Mesodermal cell (in vitro differentiated cells): ENCODE measurements at regions not wholly inside any gene's neighbourhood (a gene's known extent, or its start where the extent isn't known, plus 50 kb on each side); places are given as distances from the start of the nearest gene placed in this dataset.
"Not testable (repeated sequence)": the region's sequence is repeated elsewhere in the genome, so short reads cannot be mapped to it uniquely, and the experiment has no call there.

Experiments used
- H3K27ac ChIP-seq: 2 replicates; pipeline ENCODE4 v1.7.0; 2013; ENCODE audit warnings: mild to moderate bottlenecking, low read depth, low read length, moderate library complexity; ENCODE audit not compliant: severe bottlenecking
- H3K36me3 ChIP-seq: 2 replicates; pipeline ENCODE4 v1.7.1; 2013; ENCODE audit warnings: mild to moderate bottlenecking, low read length, moderate library complexity; ENCODE audit not compliant: control insufficient read depth, insufficient read depth
- H3K4me1 ChIP-seq: one replicate; pipeline ENCODE4 v1.7.1; 2013; ENCODE audit warnings: mild to moderate bottlenecking, low read length; ENCODE audit not compliant: insufficient read depth, control insufficient read depth, poor library complexity, severe bottlenecking
- H3K4me3 ChIP-seq: 2 replicates; pipeline ENCODE4 v1.7.0; 2013; ENCODE audit warnings: low read length, control low read depth, mild to moderate bottlenecking; ENCODE audit not compliant: insufficient read depth, poor library complexity, severe bottlenecking; ENCODE audit errors: extremely low read depth
- H3K9me3 ChIP-seq: 2 replicates; pipeline ENCODE4 v1.7.1; 2013; ENCODE audit warnings: mild to moderate bottlenecking, low read length, moderate library complexity; ENCODE audit not compliant: control insufficient read depth
- WGBS, 2 experiments: methylation state at CpG; one replicate each; pipeline ENCODE4 v1.1.5; 2013; ENCODE audit warnings: missing lambda C conversion rate in 2 of 2; ENCODE audit not compliant: insufficient coverage in 2 of 2; 5-methylcytosine and 5-hydroxymethylcytosine counted together

- WGBS, 2 experiments = no CpG with 5 or more reads among the region's 1 CpG
- Histone ChIP-seq H3K27ac (no peak overlapping the region), H3K4me3 (no peak overlapping the region), H3K36me3 (no peaks in the 10 kb centered on the region), H3K4me1 (peaks cover 2% of the 10 kb centered on the region), H3K9me3 (no peaks in the 10 kb centered on the region)
Observed at GRCh38 chr11:23924226-23924625, 572.6 kb upstream of the LUZP2 start.

- peaks cover 12% of the 10 kb centered on the region for H3K4me1 ChIP-seq
- no peak overlapping the region for H3K4me3 ChIP-seq
- H3K27ac ChIP-seq = no peak overlapping the region
- no peaks in the 10 kb centered on the region for H3K36me3 ChIP-seq
- WGBS, 2 experiments = 92 to 100% methylated on average over 1 of the region's 2 CpGs
- no peaks in the 10 kb centered on the region for H3K9me3 ChIP-seq
Observed at GRCh38 chr11:23931443-23931842, 565.4 kb upstream of the LUZP2 start.

- Histone ChIP-seq H3K27ac (no peak overlapping the region), H3K9me3 (no peaks in the 10 kb centered on the region), H3K4me1 (peaks cover 12% of the 10 kb centered on the region), H3K4me3 (no peak overlapping the region), H3K36me3 (no peaks in the 10 kb centered on the region)
Observed at GRCh38 chr11:23932485-23932898, 564.4 kb upstream of the LUZP2 start.

GRCh38 chr11:23933721-23934120 is 563.1 kb upstream of the LUZP2 start:
- no peaks in the 10 kb centered on the region for H3K36me3 ChIP-seq
- H3K9me3 ChIP-seq = no peaks in the 10 kb centered on the region
- H3K4me3 ChIP-seq = no peak overlapping the region
- 86 to 100% methylated on average over 2 of the region's 9 CpGs for WGBS, 2 experiments
- H3K4me1 ChIP-seq = peaks cover 12% of the 10 kb centered on the region
- no peak overlapping the region for H3K27ac ChIP-seq

- H3K4me1 ChIP-seq = peaks cover 12% of the 10 kb centered on the region
- not testable (repeated sequence) for H3K27ac ChIP-seq, H3K4me3 ChIP-seq, H3K36me3 ChIP-seq, H3K9me3 ChIP-seq
- WGBS, 2 experiments = 98% methylated on average over 16 to 23 of the region's 27 CpGs
Observed at GRCh38 chr11:23934671-23935270, 562.1 kb upstream of the LUZP2 start.

GRCh38 chr11:23942117-23942815 is 554.6 kb upstream of the LUZP2 start:
- not testable (repeated sequence) for H3K36me3 ChIP-seq, H3K9me3 ChIP-seq, H3K4me3 ChIP-seq, H3K27ac ChIP-seq, H3K4me1 ChIP-seq
- WGBS, 2 experiments = 93 to 97% methylated on average over 16 to 22 of the region's 31 CpGs

GRCh38 chr11:23944923-23945322 is 551.9 kb upstream of the LUZP2 start:
- WGBS, 2 experiments = 100% methylated on average over 1 of the region's 2 CpGs; no CpG with 5 or more reads in 1 of the 2 experiments
- Histone ChIP-seq H3K9me3 (no peaks in the 10 kb centered on the region), H3K4me3 (no peak overlapping the region), H3K4me1 (no peaks in the 10 kb centered on the region), H3K27ac (no peak overlapping the region), H3K36me3 (no peaks in the 10 kb centered on the region)

- H3K4me1 ChIP-seq = no peaks in the 10 kb centered on the region
- H3K9me3 ChIP-seq = no peaks in the 10 kb centered on the region
- no peak overlapping the region for H3K27ac ChIP-seq
- no peak overlapping the region for H3K4me3 ChIP-seq
- no peaks in the 10 kb centered on the region for H3K36me3 ChIP-seq
Observed at GRCh38 chr11:23947883-23948282, 549.0 kb upstream of the LUZP2 start.

- Histone ChIP-seq H3K4me1 (no peaks in the 10 kb centered on the region), H3K36me3 (no peaks in the 10 kb centered on the region), H3K27ac (no peak overlapping the region), H3K9me3 (no peaks in the 10 kb centered on the region), H3K4me3 (no peak overlapping the region)
- WGBS, 2 experiments = 80 to 100% methylated on average over 2 of the region's 2 CpGs
Observed at GRCh38 chr11:23948851-23949250, 548.0 kb upstream of the LUZP2 start.

- H3K9me3 ChIP-seq = no peaks in the 10 kb centered on the region
- H3K4me3 ChIP-seq = no peak overlapping the region
- no peaks in the 10 kb centered on the region for H3K4me1 ChIP-seq
- 88% methylated on average over 1 of the region's 2 CpGs; no CpG with 5 or more reads in 1 of the 2 experiments for WGBS, 2 experiments
- no peaks in the 10 kb centered on the region for H3K36me3 ChIP-seq
- no peak overlapping the region for H3K27ac ChIP-seq
Observed at GRCh38 chr11:23953951-23954710, 542.7 kb upstream of the LUZP2 start.

GRCh38 chr11:23954730-23955129 is 542.1 kb upstream of the LUZP2 start:
- no CpG with 5 or more reads among the region's 3 CpGs for whole genome bisulfite sequencing, 2 experiments
- H3K4me1 ChIP-seq = no peaks in the 10 kb centered on the region
- no peak overlapping the region for H3K27ac ChIP-seq
- H3K9me3 ChIP-seq = no peaks in the 10 kb centered on the region
- no peak overlapping the region for H3K4me3 ChIP-seq
- H3K36me3 ChIP-seq = no peaks in the 10 kb centered on the region
